Suprapubic skin (tissue), 4 donors: ENCODE measurements at regions not wholly inside any gene's neighbourhood (a gene's known extent, or its start where the extent isn't known, plus 50 kb on each side); places are given as distances from the start of the nearest gene placed in this dataset.

Experiments used
- EP300 ChIP-seq: sonication (generic); formaldehyde crosslinking; IDR thresholded peaks from one replicate; pipeline ENCODE4 v1.6.1; 2017; ENCODE audit warnings: antibody characterized with exemption
- POLR2AphosphoS5 ChIP-seq, 3 donors: sonication (generic); formaldehyde crosslinking; IDR thresholded peaks; one replicate each; pipeline ENCODE4 v1.6.1; 2017; ENCODE audit warnings: antibody characterized with exemption in 3 of 3
- TF ChIP-seq, protein P1 (sequence below), 2 donors: fragments of 200-600 bp in 1 of 2; fragments of 450-650 bp in 1 of 2; sonication (generic) in 1 of 2; IDR thresholded peaks; one replicate each; pipeline ENCODE4 v1.5.1; 2016 to 2019; ENCODE audit warnings: antibody characterized with exemption in 2 of 2, mild to moderate bottlenecking in 1 of 2, moderate library complexity in 1 of 2

DNA sequence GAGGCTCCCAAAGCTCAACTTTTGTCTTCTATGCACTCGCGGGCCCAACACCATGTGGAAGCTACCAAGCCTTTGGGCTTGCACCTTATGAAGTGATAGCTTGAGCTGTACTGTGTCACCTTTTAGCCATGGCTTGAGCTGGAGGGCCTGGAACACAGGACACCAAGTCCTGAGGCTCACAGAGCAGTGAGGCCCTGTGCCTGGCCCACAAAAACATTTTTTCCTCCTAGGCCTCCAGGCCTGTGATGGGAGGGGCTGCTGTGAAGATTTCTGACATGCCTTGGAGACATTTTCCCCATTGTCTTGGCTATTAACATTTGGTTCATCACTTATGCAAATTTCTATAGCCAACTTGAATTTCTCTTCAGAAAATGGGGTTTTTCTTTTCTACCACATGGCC is 96.5 kb downstream of the MMUT start:
- TF ChIP-seq, protein P1, sequence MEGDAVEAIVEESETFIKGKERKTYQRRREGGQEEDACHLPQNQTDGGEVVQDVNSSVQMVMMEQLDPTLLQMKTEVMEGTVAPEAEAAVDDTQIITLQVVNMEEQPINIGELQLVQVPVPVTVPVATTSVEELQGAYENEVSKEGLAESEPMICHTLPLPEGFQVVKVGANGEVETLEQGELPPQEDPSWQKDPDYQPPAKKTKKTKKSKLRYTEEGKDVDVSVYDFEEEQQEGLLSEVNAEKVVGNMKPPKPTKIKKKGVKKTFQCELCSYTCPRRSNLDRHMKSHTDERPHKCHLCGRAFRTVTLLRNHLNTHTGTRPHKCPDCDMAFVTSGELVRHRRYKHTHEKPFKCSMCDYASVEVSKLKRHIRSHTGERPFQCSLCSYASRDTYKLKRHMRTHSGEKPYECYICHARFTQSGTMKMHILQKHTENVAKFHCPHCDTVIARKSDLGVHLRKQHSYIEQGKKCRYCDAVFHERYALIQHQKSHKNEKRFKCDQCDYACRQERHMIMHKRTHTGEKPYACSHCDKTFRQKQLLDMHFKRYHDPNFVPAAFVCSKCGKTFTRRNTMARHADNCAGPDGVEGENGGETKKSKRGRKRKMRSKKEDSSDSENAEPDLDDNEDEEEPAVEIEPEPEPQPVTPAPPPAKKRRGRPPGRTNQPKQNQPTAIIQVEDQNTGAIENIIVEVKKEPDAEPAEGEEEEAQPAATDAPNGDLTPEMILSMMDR (IDR thresholded peaks at IDR 0.05), result no peak
- TF ChIP-seq EP300 (no peak), POLR2AphosphoS5 (IDR thresholded peaks at IDR 0.05) (no peak)
